ENCODE measurements at regions not wholly inside any gene's neighbourhood (a gene's known extent, or its start where the extent isn't known, plus 50 kb on each side); places are given as distances from the start of the nearest gene placed in this dataset.

- TF ChIP-seq, protein P1, sequence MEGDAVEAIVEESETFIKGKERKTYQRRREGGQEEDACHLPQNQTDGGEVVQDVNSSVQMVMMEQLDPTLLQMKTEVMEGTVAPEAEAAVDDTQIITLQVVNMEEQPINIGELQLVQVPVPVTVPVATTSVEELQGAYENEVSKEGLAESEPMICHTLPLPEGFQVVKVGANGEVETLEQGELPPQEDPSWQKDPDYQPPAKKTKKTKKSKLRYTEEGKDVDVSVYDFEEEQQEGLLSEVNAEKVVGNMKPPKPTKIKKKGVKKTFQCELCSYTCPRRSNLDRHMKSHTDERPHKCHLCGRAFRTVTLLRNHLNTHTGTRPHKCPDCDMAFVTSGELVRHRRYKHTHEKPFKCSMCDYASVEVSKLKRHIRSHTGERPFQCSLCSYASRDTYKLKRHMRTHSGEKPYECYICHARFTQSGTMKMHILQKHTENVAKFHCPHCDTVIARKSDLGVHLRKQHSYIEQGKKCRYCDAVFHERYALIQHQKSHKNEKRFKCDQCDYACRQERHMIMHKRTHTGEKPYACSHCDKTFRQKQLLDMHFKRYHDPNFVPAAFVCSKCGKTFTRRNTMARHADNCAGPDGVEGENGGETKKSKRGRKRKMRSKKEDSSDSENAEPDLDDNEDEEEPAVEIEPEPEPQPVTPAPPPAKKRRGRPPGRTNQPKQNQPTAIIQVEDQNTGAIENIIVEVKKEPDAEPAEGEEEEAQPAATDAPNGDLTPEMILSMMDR (IDR thresholded peaks at IDR 0.05): no peak
- TF ChIP-seq POLR2A (IDR thresholded peaks at IDR 0.05): no peak
- TF ChIP-seq EP300 (IDR thresholded peaks at IDR 0.05): no peak
- Histone ChIP-seq H3K9me3 (no peaks in the 10 kb centered on the region), H3K36me3 (no peaks in the 10 kb centered on the region), H3K27ac (no peak overlapping the region), H3K4me1 (ENCODE audit: insufficient read depth) (peaks cover 3% of the 10 kb centered on the region), H3K4me3 (no peak overlapping the region), H3K27me3 (no peaks in the 10 kb centered on the region)
- 90 to 92% (median 90%) methylated on average over 2 of the region's 2 CpGs for WGBS, 3 donors
- no peak for DNase-seq
- intact Hi-C loops (cut with DNase I): no loop called here
Observed at GRCh38 chr1:170789063-170789462, 125.1 kb downstream of the PRRX1 start.

- Histone ChIP-seq H3K4me1 (ENCODE audit: insufficient read depth) (peaks cover 3% of the 10 kb centered on the region), H3K27ac (no peak overlapping the region), H3K27me3 (no peaks in the 10 kb centered on the region), H3K9me3 (no peaks in the 10 kb centered on the region), H3K36me3 (no peaks in the 10 kb centered on the region), H3K4me3 (no peak overlapping the region)
- TF ChIP-seq EP300 (IDR thresholded peaks at IDR 0.05): no peak
- TF ChIP-seq, protein P1 (IDR thresholded peaks at IDR 0.05): no peak
- TF ChIP-seq POLR2A (IDR thresholded peaks at IDR 0.05): no peak
- intact Hi-C loops (cut with DNase I): no loop called here
- no peak for DNase-seq
- WGBS, 3 donors: 0 to 1% (median 1%) methylated on average over 2 of the region's 2 CpGs
Observed at GRCh38 chr1:170790175-170790574, 126.2 kb downstream of the PRRX1 start.

GRCh38 chr1:170790651-170791071, 126.7 kb downstream of the PRRX1 start:
- no peak for TF ChIP-seq POLR2A (IDR thresholded peaks at IDR 0.05)
- TF ChIP-seq, protein P1 (IDR thresholded peaks at IDR 0.05): no peak
- Histone ChIP-seq H3K4me1 (ENCODE audit: insufficient read depth) (peaks cover 3% of the 10 kb centered on the region), H3K27ac (peak overlapping the region in 1 of 2 donors; percentile 5), H3K4me3 (no peak overlapping the region), H3K27me3 (no peaks in the 10 kb centered on the region), H3K36me3 (no peaks in the 10 kb centered on the region), H3K9me3 (no peaks in the 10 kb centered on the region)
- intact Hi-C loops (cut with DNase I): no loop called here
- DNase-seq: no peak
- WGBS, 3 donors: 10 to 20% (median 13%) methylated on average over 3 of the region's 3 CpGs

GRCh38 chr1:170791941-170792340, 128.0 kb downstream of the PRRX1 start:
- Histone ChIP-seq H3K27ac (no peak overlapping the region), H3K36me3 (no peaks in the 10 kb centered on the region), H3K4me3 (no peak overlapping the region), H3K9me3 (no peaks in the 10 kb centered on the region), H3K27me3 (no peaks in the 10 kb centered on the region), H3K4me1 (ENCODE audit: insufficient read depth) (peaks cover 3% of the 10 kb centered on the region)
- intact Hi-C loops (cut with DNase I): no loop called here
- DNase-seq: no peak
- WGBS, 3 donors: 56 to 65% (median 59%) methylated on average over 5 of the region's 5 CpGs
- TF ChIP-seq POLR2A (IDR thresholded peaks at IDR 0.05) (no peak), EP300 (IDR thresholded peaks at IDR 0.05) (no peak)
- TF ChIP-seq, protein P1 (IDR thresholded peaks at IDR 0.05): no peak

- Histone ChIP-seq H3K4me1 (ENCODE audit: insufficient read depth) (no peaks in the 10 kb centered on the region), H3K27me3 (no peaks in the 10 kb centered on the region), H3K9me3 (no peaks in the 10 kb centered on the region), H3K27ac (no peak overlapping the region), H3K36me3 (no peaks in the 10 kb centered on the region), H3K4me3 (no peak overlapping the region)
- no peak for DNase-seq
- intact Hi-C loops (cut with DNase I): no loop called here
- TF ChIP-seq, protein P1 (IDR thresholded peaks at IDR 0.05): no peak
- TF ChIP-seq EP300 (IDR thresholded peaks at IDR 0.05) (no peak), POLR2A (IDR thresholded peaks at IDR 0.05) (no peak)
Observed at GRCh38 chr1:170800265-170800664, 135.1 kb upstream of the MROH9 start.

Data from ovary (tissue), 7 donors.